D721Med (cell line): ENCODE measurements at regions not wholly inside any gene's neighbourhood (a gene's known extent, or its start where the extent isn't known, plus 50 kb on each side); places are given as distances from the start of the nearest gene placed in this dataset.
A peak's percentile ranks its signal among the peaks of the same experiment; 100 is the strongest.

ENCODE experiments used
- DNase-seq: peaks from one replicate; pipeline ENCODE4 v3.0.0; 2011; ENCODE audit warnings: low spot score; ENCODE audit not compliant: insufficient read length
- FAIRE-seq: peaks from 2 replicates; lab custom pipeline; 2011; peaks lifted over from hg19 to GRCh38; lab: Jason Lieb, UNC
- CTCF ChIP-seq: IDR thresholded peaks from 2 replicates; pipeline ENCODE4 v1.5.1; 2012; ENCODE audit warnings: mild to moderate bottlenecking, control low read depth; ENCODE audit not compliant: insufficient read depth; ENCODE audit errors: missing control alignments

GRCh38 chr2:187143537-187143936 is 294.6 kb upstream of the ZSWIM2 start:
- FAIRE-seq = no peak
- no peak for TF ChIP-seq CTCF
- no peak for DNase-seq

DNA sequence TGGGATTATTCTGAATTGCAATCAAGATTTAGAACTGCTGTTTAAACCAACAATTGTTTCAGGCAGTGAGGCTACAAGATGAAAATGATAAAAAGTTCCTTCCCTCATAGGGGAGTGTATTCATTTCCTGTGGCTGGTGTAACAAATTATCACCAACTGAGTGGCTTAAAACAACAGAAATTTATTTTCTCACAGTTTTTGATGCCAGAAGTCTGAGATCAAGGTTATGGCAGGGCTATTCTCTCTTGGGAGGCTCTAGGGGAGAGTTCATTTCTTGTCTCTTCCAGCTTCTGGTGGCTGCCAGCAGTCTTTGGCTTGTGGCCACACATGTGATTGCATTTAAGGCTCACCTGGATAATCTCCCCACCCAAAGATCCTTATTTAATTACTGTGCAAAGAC is 290.5 kb upstream of the ZSWIM2 start:
- TF ChIP-seq CTCF = no peak
- FAIRE-seq (no peak), DNase-seq (no peak)

GRCh38 chr2:187138265-187138664 is 289.3 kb upstream of the ZSWIM2 start:
- peak; percentile 16 for TF ChIP-seq CTCF
- DNase-seq (no peak), FAIRE-seq (no peak)

GRCh38 chr2:187136646-187137045 is 287.7 kb upstream of the ZSWIM2 start:
- DNase-seq (no peak), FAIRE-seq (no peak)
- no peak for TF ChIP-seq CTCF

DNA sequence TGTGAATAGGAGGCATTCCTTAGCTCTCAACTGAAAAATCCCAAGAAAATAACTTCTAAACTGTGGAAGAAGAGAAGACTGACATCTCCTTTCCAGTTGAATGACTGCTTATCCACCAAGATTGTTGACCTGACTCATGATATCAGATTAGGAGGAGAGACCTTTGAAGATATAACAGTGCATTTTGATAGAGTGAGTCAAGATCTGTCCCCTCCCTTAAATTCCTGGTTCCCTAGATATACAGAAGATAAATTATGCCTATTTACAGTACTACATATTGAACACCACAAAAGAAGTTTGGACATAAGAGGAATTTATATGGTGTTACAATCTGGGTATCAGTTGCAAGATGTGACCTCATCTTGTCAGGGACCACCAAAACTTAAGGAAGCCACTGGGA is 285.3 kb upstream of the ZSWIM2 start:
- FAIRE-seq (no peak), DNase-seq (no peak)
- TF ChIP-seq CTCF = no peak

DNA sequence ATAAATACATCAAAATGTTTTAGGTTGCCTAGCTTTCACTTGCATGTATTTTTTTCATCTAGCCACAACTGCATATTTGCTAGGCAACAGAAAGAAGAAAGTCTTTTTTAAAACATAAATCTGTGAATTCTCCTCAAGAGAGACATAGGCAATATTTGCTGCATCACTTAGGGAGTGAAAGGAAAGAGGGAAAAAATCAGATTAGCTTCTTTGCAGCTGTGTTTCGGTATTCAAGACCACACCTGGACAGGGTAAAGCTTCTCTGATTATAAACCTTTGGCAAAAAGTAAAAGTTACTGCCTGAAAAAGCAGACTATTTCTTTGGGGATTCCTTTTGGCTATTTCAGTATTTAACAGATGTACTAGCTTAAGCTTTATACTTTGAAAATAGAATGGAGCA is 280.9 kb upstream of the ZSWIM2 start:
- TF ChIP-seq CTCF = no peak
- DNase-seq = no peak
- FAIRE-seq = no peak

- FAIRE-seq = no peak
- no peak for TF ChIP-seq CTCF
- DNase-seq = no peak
Observed at GRCh38 chr2:187129306-187129705, 280.3 kb upstream of the ZSWIM2 start.
